ENCODE measurements at regions not wholly inside any gene's neighbourhood (a gene's known extent, or its start where the extent isn't known, plus 50 kb on each side); places are given as distances from the start of the nearest gene placed in this dataset.

GRCh38 chr6:1070085-1070521, 241.8 kb upstream of the FOXQ1 start (continued):
- TF ChIP-seq MZF1 (tag by site-specific recombination; IDR thresholded peaks at IDR 0.05; ENCODE audit: borderline replicate concordance) (no peak), PRDM6 (tag by site-specific recombination; IDR thresholded peaks at IDR 0.05) (no peak), ZNF239 (tag by site-specific recombination; IDR thresholded peaks at IDR 0.05) (no peak), SP7 (tag by site-specific recombination; IDR thresholded peaks at IDR 0.05) (no peak), ZNF10 (tag by site-specific recombination; IDR thresholded peaks at IDR 0.05) (no peak), ZNF473 (tag by site-specific recombination; IDR thresholded peaks at IDR 0.05) (no peak), ZNF335 (tag by site-specific recombination; conservative IDR thresholded peaks at IDR 0.05) (peak; percentile 47), ZFHX2 (tag by site-specific recombination; conservative IDR thresholded peaks at IDR 0.05) (no peak), ZBTB49 (tag by site-specific recombination; IDR thresholded peaks at IDR 0.05; ENCODE audit: low read depth) (no peak), ZBTB20 (tag by site-specific recombination; IDR thresholded peaks at IDR 0.05) (peak; percentile 34; the same call in 1 of the 2 replicates), ZNF423 (tag by site-specific recombination; IDR thresholded peaks at IDR 0.05) (no peak; the same call in 1 of the 2 replicates), TRIM28 (IDR thresholded peaks at IDR 0.05; ENCODE audit: borderline replicate concordance, low read length) (peak; percentile 51; the same call in 1 of the 2 replicates), ZNF621 (tag by site-specific recombination; IDR thresholded peaks at IDR 0.05) (no peak), ZNF658 (tag by site-specific recombination; IDR thresholded peaks at IDR 0.05) (no peak), ZNF175 (tag by site-specific recombination; IDR thresholded peaks at IDR 0.05) (no peak), GLIS2 (tag by site-specific recombination; IDR thresholded peaks at IDR 0.05) (no peak), ZNF600 (tag by site-specific recombination; IDR thresholded peaks at IDR 0.05) (peak; percentile 58), ZBTB48 (tag by site-specific recombination; IDR thresholded peaks at IDR 0.05) (no peak), ZNF133 (tag by site-specific recombination; IDR thresholded peaks at IDR 0.05) (no peak)
- TF ChIP-seq, protein P1, sequence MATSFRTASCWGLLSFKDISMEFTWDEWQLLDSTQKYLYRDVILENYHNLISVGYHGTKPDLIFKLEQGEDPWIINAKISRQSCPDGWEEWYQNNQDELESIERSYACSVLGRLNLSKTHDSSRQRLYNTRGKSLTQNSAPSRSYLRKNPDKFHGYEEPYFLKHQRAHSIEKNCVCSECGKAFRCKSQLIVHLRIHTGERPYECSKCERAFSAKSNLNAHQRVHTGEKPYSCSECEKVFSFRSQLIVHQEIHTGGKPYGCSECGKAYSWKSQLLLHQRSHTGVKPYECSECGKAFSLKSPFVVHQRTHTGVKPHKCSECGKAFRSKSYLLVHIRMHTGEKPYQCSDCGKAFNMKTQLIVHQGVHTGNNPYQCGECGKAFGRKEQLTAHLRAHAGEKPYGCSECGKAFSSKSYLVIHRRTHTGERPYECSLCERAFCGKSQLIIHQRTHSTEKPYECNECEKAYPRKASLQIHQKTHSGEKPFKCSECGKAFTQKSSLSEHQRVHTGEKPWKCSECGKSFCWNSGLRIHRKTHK (tag by site-specific recombination; IDR thresholded peaks at IDR 0.05): no peak
- TF ChIP-seq, protein P2, sequence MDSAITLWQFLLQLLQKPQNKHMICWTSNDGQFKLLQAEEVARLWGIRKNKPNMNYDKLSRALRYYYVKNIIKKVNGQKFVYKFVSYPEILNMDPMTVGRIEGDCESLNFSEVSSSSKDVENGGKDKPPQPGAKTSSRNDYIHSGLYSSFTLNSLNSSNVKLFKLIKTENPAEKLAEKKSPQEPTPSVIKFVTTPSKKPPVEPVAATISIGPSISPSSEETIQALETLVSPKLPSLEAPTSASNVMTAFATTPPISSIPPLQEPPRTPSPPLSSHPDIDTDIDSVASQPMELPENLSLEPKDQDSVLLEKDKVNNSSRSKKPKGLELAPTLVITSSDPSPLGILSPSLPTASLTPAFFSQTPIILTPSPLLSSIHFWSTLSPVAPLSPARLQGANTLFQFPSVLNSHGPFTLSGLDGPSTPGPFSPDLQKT (IDR thresholded peaks at IDR 0.05; ENCODE audit: borderline replicate concordance, low read depth, low read length): no peak

GRCh38 chr6:1068905-1069304, 243.0 kb upstream of the FOXQ1 start:
- no peaks in the 10 kb centered on the region for H3K9me3 ChIP-seq (ENCODE audit: control insufficient read depth, insufficient read depth, low read depth, low read length)
- H3K36me3 ChIP-seq (ENCODE audit: control insufficient read depth in 2 of 2, insufficient read depth in 1 of 2, low read length in 2 of 2): no peaks in the 10 kb centered on the region
- POLR2A ChIA-PET: no interaction called here
- H3K4me3 ChIP-seq (ENCODE audit: low read depth, low read length): no peak overlapping the region
- CTCF ChIA-PET: no interaction called here
- peak overlapping the region; percentile 18; the same call in 1 of the 2 replicates for H3K27ac ChIP-seq (ENCODE audit: extremely low read depth, low read depth, low read length)
- H3K4me1 ChIP-seq (ENCODE audit: control insufficient read depth, insufficient read depth, low read length): peaks cover 33% of the 10 kb centered on the region
- no peak for TF ChIP-seq ZNF624 (tag by site-specific recombination; IDR thresholded peaks at IDR 0.05)
- peak; percentile 82 for TF ChIP-seq ZSCAN18 (tag by site-specific recombination; IDR thresholded peaks at IDR 0.05)
- TF ChIP-seq ZNF114 (tag by site-specific recombination; IDR thresholded peaks at IDR 0.05): peak; percentile 95
- 0 out of 2 replicates have a peak, but pooled peaks have one; percentile 13 for TF ChIP-seq ZNF580 (tag by site-specific recombination; IDR thresholded peaks at IDR 0.05)
- TF ChIP-seq ZNF155 (tag by site-specific recombination; IDR thresholded peaks at IDR 0.05): peak; percentile 90; the same call in 1 of the 2 replicates
- TF ChIP-seq ZNF19 (tag by site-specific recombination; IDR thresholded peaks at IDR 0.05; ENCODE audit: low read depth): no peak
- TF ChIP-seq ZNF148 (tag by site-specific recombination; IDR thresholded peaks at IDR 0.05; ENCODE audit: borderline replicate concordance): peak; percentile 87
- TF ChIP-seq GLIS2 (tag by site-specific recombination; IDR thresholded peaks at IDR 0.05): no peak
